ENCODE measurements at regions not wholly inside any gene's neighbourhood (a gene's known extent, or its start where the extent isn't known, plus 50 kb on each side); places are given as distances from the start of the nearest gene placed in this dataset.

DNA sequence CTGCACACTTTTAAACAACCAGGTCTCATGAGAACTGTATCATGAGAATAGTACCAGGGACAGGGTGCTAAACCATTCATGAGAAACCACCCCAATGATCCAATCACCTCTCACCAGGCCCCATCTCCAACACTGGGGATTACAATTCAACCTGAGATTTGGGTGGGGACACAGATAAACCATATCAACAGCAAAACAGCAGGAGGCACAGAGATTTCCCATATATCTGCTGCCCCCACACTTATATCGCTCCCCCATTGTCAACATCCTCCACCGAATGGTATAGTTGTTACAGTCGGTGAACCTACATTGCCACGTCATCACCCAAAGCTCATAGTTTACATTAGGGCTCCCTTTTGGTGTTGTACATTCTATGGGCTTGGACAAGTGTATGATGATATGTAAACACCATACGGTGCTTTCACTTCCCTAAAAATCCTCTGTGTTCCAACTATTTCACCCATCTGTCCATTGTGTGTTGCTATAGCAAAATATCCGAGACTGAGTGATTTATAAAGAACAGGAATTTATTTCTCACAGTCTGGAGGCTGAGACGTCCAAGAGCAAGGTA lies 224.8 kb downstream of the FAM43A start:
- TF ChIP-seq CTCF (conservative IDR thresholded peaks at IDR 0.05; ENCODE audit: low read length) (no peak), EZH2phosphoT487 (IDR thresholded peaks at IDR 0.05; ENCODE audit: borderline replicate concordance) (no peak)

All from Loucy (cell line).